WTC11 (cell line): ENCODE measurements at regions not wholly inside any gene's neighbourhood (a gene's known extent, or its start where the extent isn't known, plus 50 kb on each side); places are given as distances from the start of the nearest gene placed in this dataset.

ENCODE experiments used
- CREM ChIP-seq: sonication (generic); formaldehyde crosslinking; IDR thresholded peaks from 2 replicates; pipeline ENCODE4 v1.8.1; 2022; ENCODE audit warnings: mild to moderate bottlenecking, missing genetic modification reagents, moderate library complexity
- CTCF ChIP-seq: fragments of 200-600 bp; IDR thresholded peaks from 2 replicates; pipeline ENCODE4 v1.8.0; 2022; ENCODE audit warnings: antibody characterized with exemption
- ETV6 ChIP-seq: sonication (generic); formaldehyde crosslinking; IDR thresholded peaks from 2 replicates; pipeline ENCODE4 v1.8.1; 2022; ENCODE audit warnings: mild to moderate bottlenecking, missing genetic modification reagents
- JAZF1 ChIP-seq: fragments of 250-450 bp; sonication (Bioruptor Pico); IDR thresholded peaks from 2 replicates; pipeline ENCODE4 v1.9.0; 2021; ENCODE audit warnings: moderate library complexity, mild to moderate bottlenecking, inconsistent platforms
- NR2C2 ChIP-seq: sonication (generic); formaldehyde crosslinking; IDR thresholded peaks from 2 replicates; pipeline ENCODE4 v1.8.0; 2022; ENCODE audit warnings: mild to moderate bottlenecking, missing genetic modification reagents

GRCh38 chr12:86456776-86457175 lies 200.6 kb upstream of the MGAT4C start:
- no peak for TF ChIP-seq CREM
- TF ChIP-seq JAZF1: no peak
- TF ChIP-seq NR2C2 (CRISPR knock-in tag): no peak
- no peak for TF ChIP-seq ETV6 (CRISPR knock-in tag)
- TF ChIP-seq CTCF: no peak
